Upper lobe of left lung (tissue), 4 donors: ENCODE measurements at regions not wholly inside any gene's neighbourhood (a gene's known extent, or its start where the extent isn't known, plus 50 kb on each side); places are given as distances from the start of the nearest gene placed in this dataset.

Experiments used
- CTCF ChIP-seq, 6 experiments: fragments of 450-650 bp in 4 of 6; fragments of 200-600 bp in 2 of 6; sonication (generic) in 2 of 6; IDR thresholded peaks; one replicate each; pipeline ENCODE4 v1.5.1; 2016 to 2019; ENCODE audit warnings: antibody characterized with exemption in 6 of 6
- EP300 ChIP-seq, 4 donors: sonication (generic); formaldehyde crosslinking; IDR thresholded peaks; one replicate each; pipeline ENCODE4 v1.5.1; 2017; ENCODE audit warnings: antibody characterized with exemption in 4 of 4, control low read depth in 2 of 4
- POLR2A ChIP-seq, 4 donors: fragments of 450-650 bp; IDR thresholded peaks; one replicate each; pipeline ENCODE4 v1.5.1; 2016 to 2017; ENCODE audit warnings: antibody characterized with exemption in 4 of 4, mild to moderate bottlenecking in 2 of 4

GRCh38 chr15:81475471-81475870 is 101.5 kb upstream of the TMC3 start:
- TF ChIP-seq CTCF (IDR thresholded peaks at IDR 0.05) (no peak), EP300 (IDR thresholded peaks at IDR 0.05) (no peak), POLR2A (IDR thresholded peaks at IDR 0.05) (no peak)
